ENCODE measurements at regions not wholly inside any gene's neighbourhood (a gene's known extent, or its start where the extent isn't known, plus 50 kb on each side); places are given as distances from the start of the nearest gene placed in this dataset.

GRCh38 chr2:2847209-2847676, 516.2 kb upstream of the MYT1L start:
- no peak overlapping the region for H3K27ac ChIP-seq
- DNase-seq, result no peak
- no peaks in the 10 kb centered on the region for H3K9me2 ChIP-seq (ENCODE audit: insufficient read depth)
- BruUV-seq (replicated peaks), result no TSS peak
- peaks cover under 1% of the 10 kb centered on the region; the same call in 1 of the 2 replicates for H3F3A ChIP-seq (ENCODE audit: insufficient read depth, low read depth)
- peaks cover 76% of the 10 kb centered on the region for H3K27me3 ChIP-seq (ENCODE audit: insufficient read depth, low read depth)
- intact Hi-C loops (cut with micrococcal nuclease; ENCODE audit: unreplicated experiment), result no loop called here
- no peaks in the 10 kb centered on the region for H3K79me2 ChIP-seq (ENCODE audit: low read depth)
- H3K4me1 ChIP-seq (replicated peaks; ENCODE audit: insufficient read depth), result no peaks in the 10 kb centered on the region
- H3K4me3 ChIP-seq, result no peak overlapping the region
- H3K36me3 ChIP-seq (ENCODE audit: low read depth), result no peaks in the 10 kb centered on the region
- no peaks in the 10 kb centered on the region for H4K20me1 ChIP-seq (ENCODE audit: insufficient read depth)
- H2AFZ ChIP-seq, result no peak overlapping the region
- no peak for TF ChIP-seq EZH2 (IDR thresholded peaks at IDR 0.05; ENCODE audit: low read depth)
- TF ChIP-seq, protein P1, sequence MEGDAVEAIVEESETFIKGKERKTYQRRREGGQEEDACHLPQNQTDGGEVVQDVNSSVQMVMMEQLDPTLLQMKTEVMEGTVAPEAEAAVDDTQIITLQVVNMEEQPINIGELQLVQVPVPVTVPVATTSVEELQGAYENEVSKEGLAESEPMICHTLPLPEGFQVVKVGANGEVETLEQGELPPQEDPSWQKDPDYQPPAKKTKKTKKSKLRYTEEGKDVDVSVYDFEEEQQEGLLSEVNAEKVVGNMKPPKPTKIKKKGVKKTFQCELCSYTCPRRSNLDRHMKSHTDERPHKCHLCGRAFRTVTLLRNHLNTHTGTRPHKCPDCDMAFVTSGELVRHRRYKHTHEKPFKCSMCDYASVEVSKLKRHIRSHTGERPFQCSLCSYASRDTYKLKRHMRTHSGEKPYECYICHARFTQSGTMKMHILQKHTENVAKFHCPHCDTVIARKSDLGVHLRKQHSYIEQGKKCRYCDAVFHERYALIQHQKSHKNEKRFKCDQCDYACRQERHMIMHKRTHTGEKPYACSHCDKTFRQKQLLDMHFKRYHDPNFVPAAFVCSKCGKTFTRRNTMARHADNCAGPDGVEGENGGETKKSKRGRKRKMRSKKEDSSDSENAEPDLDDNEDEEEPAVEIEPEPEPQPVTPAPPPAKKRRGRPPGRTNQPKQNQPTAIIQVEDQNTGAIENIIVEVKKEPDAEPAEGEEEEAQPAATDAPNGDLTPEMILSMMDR (conservative IDR thresholded peaks at IDR 0.05), result no peak
- ChIA-PET CTCF (no interaction called here), POLR2A (ENCODE audit: unreplicated experiment) (no interaction called here)
- H3K9me3 ChIP-seq (ENCODE audit: insufficient read depth, low read depth), result no peaks in the 10 kb centered on the region
- no peak overlapping the region for H3K4me2 ChIP-seq

DNA sequence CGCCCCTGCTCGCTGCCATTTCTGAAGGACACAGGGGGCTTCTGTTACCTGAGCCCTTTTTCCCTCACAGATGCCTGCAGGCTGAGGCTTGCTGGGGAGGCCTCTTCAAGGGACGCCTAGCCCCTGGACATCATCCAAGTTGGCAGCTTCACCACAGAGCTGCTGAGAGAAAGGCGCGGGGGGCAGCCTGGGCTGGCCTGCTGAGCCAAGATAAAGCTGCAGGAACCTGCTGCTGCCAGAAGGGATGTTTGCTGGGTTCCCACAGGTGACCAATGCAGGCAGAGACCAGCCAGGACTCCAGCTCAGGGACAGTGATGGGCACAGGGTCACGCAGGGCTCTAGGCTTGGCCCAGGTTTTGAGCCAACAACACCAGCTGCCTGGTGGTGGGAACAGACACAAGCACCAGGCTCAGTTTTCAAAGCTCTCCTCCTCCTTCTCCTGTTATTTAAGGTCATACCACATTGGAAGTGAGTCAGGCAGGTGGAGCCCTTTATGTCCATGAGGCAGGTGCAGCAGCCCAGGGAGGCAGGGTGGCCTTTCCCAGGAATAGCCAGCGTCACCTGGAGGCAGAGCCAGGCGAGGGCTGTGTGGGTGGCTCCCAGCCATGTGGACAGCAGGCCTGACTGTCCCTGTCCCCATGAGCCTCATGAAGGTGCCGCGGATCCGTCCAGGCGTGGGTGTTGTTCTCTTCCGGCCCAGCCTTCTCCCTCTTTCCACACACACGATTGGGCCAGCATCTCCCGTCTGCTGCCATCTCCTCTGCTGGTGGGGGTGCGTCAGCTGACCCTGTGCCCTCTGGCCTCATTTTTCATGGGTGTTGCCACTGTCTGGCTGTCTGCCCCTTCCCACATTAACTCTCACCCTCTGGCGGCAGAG, 515.5 kb upstream of the MYT1L start:
- Histone ChIP-seq H3K9me2 (ENCODE audit: insufficient read depth) (no peaks in the 10 kb centered on the region), H3F3A (ENCODE audit: insufficient read depth, low read depth) (no peaks in the 10 kb centered on the region), H3K27me3 (ENCODE audit: insufficient read depth, low read depth) (peaks cover 76% of the 10 kb centered on the region), H4K20me1 (ENCODE audit: insufficient read depth) (no peaks in the 10 kb centered on the region), H2AFZ (no peak overlapping the region), H3K27ac (no peak overlapping the region), H3K9me3 (ENCODE audit: insufficient read depth, low read depth) (no peaks in the 10 kb centered on the region), H3K4me3 (no peak overlapping the region), H3K4me2 (no peak overlapping the region), H3K79me2 (ENCODE audit: low read depth) (no peaks in the 10 kb centered on the region), H3K36me3 (ENCODE audit: low read depth) (no peaks in the 10 kb centered on the region), H3K4me1 (replicated peaks; ENCODE audit: insufficient read depth) (no peaks in the 10 kb centered on the region)
- DNase-seq, result peak; percentile 3 to 37
- TF ChIP-seq, protein P1 (conservative IDR thresholded peaks at IDR 0.05), result no peak
- TF ChIP-seq EZH2 (IDR thresholded peaks at IDR 0.05; ENCODE audit: low read depth), result no peak
- intact Hi-C loops (cut with micrococcal nuclease; ENCODE audit: unreplicated experiment), result no loop called here
- BruUV-seq (replicated peaks), result no TSS peak
- POLR2A ChIA-PET (ENCODE audit: unreplicated experiment), result no interaction called here
- CTCF ChIA-PET, result no interaction called here

GRCh38 chr2:2845806-2846315, 514.8 kb upstream of the MYT1L start:
- no peak for DNase-seq
- Histone ChIP-seq H3K27ac (no peak overlapping the region), H4K20me1 (ENCODE audit: insufficient read depth) (no peaks in the 10 kb centered on the region), H3K4me3 (no peak overlapping the region), H2AFZ (no peak overlapping the region), H3K4me1 (replicated peaks; ENCODE audit: insufficient read depth) (no peaks in the 10 kb centered on the region), H3K36me3 (ENCODE audit: low read depth) (no peaks in the 10 kb centered on the region), H3K27me3 (ENCODE audit: insufficient read depth, low read depth) (peaks cover 76% of the 10 kb centered on the region), H3K79me2 (ENCODE audit: low read depth) (no peaks in the 10 kb centered on the region), H3K4me2 (no peak overlapping the region), H3K9me3 (ENCODE audit: insufficient read depth, low read depth) (no peaks in the 10 kb centered on the region), H3K9me2 (ENCODE audit: insufficient read depth) (no peaks in the 10 kb centered on the region), H3F3A (ENCODE audit: insufficient read depth, low read depth) (no peaks in the 10 kb centered on the region)
- intact Hi-C loops (cut with micrococcal nuclease; ENCODE audit: unreplicated experiment), result no loop called here
- TF ChIP-seq EZH2 (IDR thresholded peaks at IDR 0.05; ENCODE audit: low read depth), result no peak
- TF ChIP-seq, protein P1 (conservative IDR thresholded peaks at IDR 0.05), result no peak
- BruUV-seq (replicated peaks), result no TSS peak
- POLR2A ChIA-PET (ENCODE audit: unreplicated experiment), result no interaction called here
- CTCF ChIA-PET, result no interaction called here

Data from PC-9 (cell line).